Activated naive CD8-positive, alpha-beta T cell (primary cell): ENCODE measurements at regions not wholly inside any gene's neighbourhood (a gene's known extent, or its start where the extent isn't known, plus 50 kb on each side); places are given as distances from the start of the nearest gene placed in this dataset.

Experiments used
- H3K27ac Mint-ChIP-seq: one replicate; pipeline ENCODE4 v1.8.0; 2021; ENCODE audit warnings: mixed read lengths
- H3K27me3 Mint-ChIP-seq: one replicate; pipeline ENCODE4 v1.8.0; 2021; ENCODE audit warnings: mixed read lengths
- H3K36me3 Mint-ChIP-seq: one replicate; pipeline ENCODE4 v1.8.0; 2021; ENCODE audit warnings: mixed read lengths
- H3K4me1 Mint-ChIP-seq: one replicate; pipeline ENCODE4 v1.8.0; 2021; ENCODE audit warnings: low read depth, mixed read lengths
- H3K4me3 Mint-ChIP-seq: one replicate; pipeline ENCODE4 v1.8.0; 2021; ENCODE audit warnings: mild to moderate bottlenecking, mixed read lengths
- H3K9me3 Mint-ChIP-seq: one replicate; pipeline ENCODE4 v1.8.0; 2021; ENCODE audit warnings: low read depth, mixed read lengths

- Mint-ChIP-seq H3K4me1 (no peaks in the 10 kb centered on the region), H3K27ac (no peak overlapping the region), H3K9me3 (no peaks in the 10 kb centered on the region), H3K36me3 (no peaks in the 10 kb centered on the region), H3K27me3 (peaks cover 6% of the 10 kb centered on the region), H3K4me3 (no peak overlapping the region)
Measured at GRCh38 chr4:10889819-10890218, 205.3 kb upstream of the CLNK start.

- Mint-ChIP-seq H3K4me1 (no peaks in the 10 kb centered on the region), H3K27ac (no peak overlapping the region), H3K4me3 (no peak overlapping the region), H3K27me3 (no peaks in the 10 kb centered on the region), H3K9me3 (no peaks in the 10 kb centered on the region), H3K36me3 (no peaks in the 10 kb centered on the region)
Measured at GRCh38 chr4:10879411-10880110, 195.0 kb upstream of the CLNK start.

GRCh38 chr4:10878861-10879260 lies 194.3 kb upstream of the CLNK start:
- no peaks in the 10 kb centered on the region for H3K36me3 Mint-ChIP-seq
- no peaks in the 10 kb centered on the region for H3K27me3 Mint-ChIP-seq
- no peaks in the 10 kb centered on the region for H3K4me1 Mint-ChIP-seq
- H3K27ac Mint-ChIP-seq, result no peak overlapping the region
- H3K4me3 Mint-ChIP-seq, result no peak overlapping the region
- H3K9me3 Mint-ChIP-seq, result no peaks in the 10 kb centered on the region

- Mint-ChIP-seq H3K36me3 (no peaks in the 10 kb centered on the region), H3K4me3 (no peak overlapping the region), H3K9me3 (no peaks in the 10 kb centered on the region), H3K27ac (no peak overlapping the region), H3K27me3 (no peaks in the 10 kb centered on the region), H3K4me1 (no peaks in the 10 kb centered on the region)
Measured at GRCh38 chr4:10877076-10877475, 192.5 kb upstream of the CLNK start.

GRCh38 chr4:10875144-10875799 lies 190.7 kb upstream of the CLNK start:
- Mint-ChIP-seq H3K4me1 (no peaks in the 10 kb centered on the region), H3K36me3 (no peaks in the 10 kb centered on the region), H3K27me3 (no peaks in the 10 kb centered on the region), H3K9me3 (no peaks in the 10 kb centered on the region), H3K27ac (no peak overlapping the region), H3K4me3 (no peak overlapping the region)

- H3K9me3 Mint-ChIP-seq, result no peaks in the 10 kb centered on the region
- H3K4me1 Mint-ChIP-seq, result no peaks in the 10 kb centered on the region
- no peaks in the 10 kb centered on the region for H3K36me3 Mint-ChIP-seq
- H3K4me3 Mint-ChIP-seq, result no peak overlapping the region
- no peaks in the 10 kb centered on the region for H3K27me3 Mint-ChIP-seq
- H3K27ac Mint-ChIP-seq, result no peak overlapping the region
Measured at GRCh38 chr4:10873809-10874208, 189.2 kb upstream of the CLNK start.

- Mint-ChIP-seq H3K9me3 (no peaks in the 10 kb centered on the region), H3K4me3 (no peak overlapping the region)
Measured at GRCh38 chr4:10872833-10873517, 188.4 kb upstream of the CLNK start.

GRCh38 chr4:10866666-10867065 lies 182.1 kb upstream of the CLNK start:
- no peak overlapping the region for H3K27ac Mint-ChIP-seq

More at GRCh38 chr4:10872833-10873517, 188.4 kb upstream of the CLNK start:
- no peaks in the 10 kb centered on the region for H3K36me3 Mint-ChIP-seq
- no peaks in the 10 kb centered on the region for H3K27me3 Mint-ChIP-seq
- H3K27ac Mint-ChIP-seq, result no peak overlapping the region
- H3K4me1 Mint-ChIP-seq, result no peaks in the 10 kb centered on the region

GRCh38 chr4:10861036-10861435 lies 176.5 kb upstream of the CLNK start:
- Mint-ChIP-seq H3K9me3 (peaks cover 4% of the 10 kb centered on the region), H3K4me1 (no peaks in the 10 kb centered on the region), H3K4me3 (no peak overlapping the region), H3K27me3 (peaks cover 3% of the 10 kb centered on the region), H3K27ac (no peak overlapping the region), H3K36me3 (peaks cover 2% of the 10 kb centered on the region)

More at GRCh38 chr4:10866666-10867065, 182.1 kb upstream of the CLNK start:
- H3K27me3 Mint-ChIP-seq, result peaks cover 3% of the 10 kb centered on the region
- H3K36me3 Mint-ChIP-seq, result no peaks in the 10 kb centered on the region
- H3K4me3 Mint-ChIP-seq, result no peak overlapping the region
- H3K4me1 Mint-ChIP-seq, result no peaks in the 10 kb centered on the region
- no peaks in the 10 kb centered on the region for H3K9me3 Mint-ChIP-seq

GRCh38 chr4:10856271-10856782 lies 171.8 kb upstream of the CLNK start:
- peaks cover 2% of the 10 kb centered on the region for H3K36me3 Mint-ChIP-seq
- H3K27me3 Mint-ChIP-seq, result peaks cover 4% of the 10 kb centered on the region
- no peaks in the 10 kb centered on the region for H3K4me1 Mint-ChIP-seq
- H3K9me3 Mint-ChIP-seq, result peaks cover 4% of the 10 kb centered on the region
- H3K4me3 Mint-ChIP-seq, result no peak overlapping the region
- no peak overlapping the region for H3K27ac Mint-ChIP-seq

- Mint-ChIP-seq H3K4me3 (no peak overlapping the region), H3K9me3 (peaks cover under 1% of the 10 kb centered on the region), H3K27ac (no peak overlapping the region), H3K27me3 (peaks cover 4% of the 10 kb centered on the region), H3K36me3 (peaks cover 2% of the 10 kb centered on the region), H3K4me1 (no peaks in the 10 kb centered on the region)
Measured at GRCh38 chr4:10853196-10853595, 168.6 kb upstream of the CLNK start.

- H3K9me3 Mint-ChIP-seq, result no peaks in the 10 kb centered on the region
- H3K4me1 Mint-ChIP-seq, result no peaks in the 10 kb centered on the region
- H3K27ac Mint-ChIP-seq, result no peak overlapping the region
- H3K27me3 Mint-ChIP-seq, result no peaks in the 10 kb centered on the region
- H3K4me3 Mint-ChIP-seq, result no peak overlapping the region
- H3K36me3 Mint-ChIP-seq, result no peaks in the 10 kb centered on the region
Measured at GRCh38 chr4:10841697-10842096, 157.1 kb upstream of the CLNK start.

GRCh38 chr4:10837151-10837550 lies 152.6 kb upstream of the CLNK start:
- H3K4me1 Mint-ChIP-seq, result no peaks in the 10 kb centered on the region
- H3K27me3 Mint-ChIP-seq, result no peaks in the 10 kb centered on the region
- H3K36me3 Mint-ChIP-seq, result no peaks in the 10 kb centered on the region
- H3K27ac Mint-ChIP-seq, result no peak overlapping the region
- no peaks in the 10 kb centered on the region for H3K9me3 Mint-ChIP-seq
- no peak overlapping the region for H3K4me3 Mint-ChIP-seq

GRCh38 chr4:10832806-10833628 lies 148.4 kb upstream of the CLNK start:
- Mint-ChIP-seq H3K36me3 (no peaks in the 10 kb centered on the region), H3K9me3 (no peaks in the 10 kb centered on the region), H3K27me3 (no peaks in the 10 kb centered on the region), H3K27ac (no peak overlapping the region), H3K4me3 (no peak overlapping the region), H3K4me1 (no peaks in the 10 kb centered on the region)
